Sigmoid colon (tissue), 6 donors: ENCODE measurements at regions not wholly inside any gene's neighbourhood (a gene's known extent, or its start where the extent isn't known, plus 50 kb on each side); places are given as distances from the start of the nearest gene placed in this dataset.

ENCODE experiments used
- DNase-seq: peaks from one replicate; pipeline ENCODE4 v3.0.0-alpha.2; 2019
- H3K27ac ChIP-seq, 4 donors: fragments of 200-600 bp; sonication (generic); one replicate each; pipeline ENCODE4 v1.5.1; 2016 to 2019; ENCODE audit warnings: mild to moderate bottlenecking in 1 of 4
- H3K27me3 ChIP-seq, 3 donors: fragments of 200-600 bp; sonication (generic); one replicate each; pipeline ENCODE4 v1.5.1; 2019; ENCODE audit warnings: mild to moderate bottlenecking in 1 of 3
- H3K36me3 ChIP-seq, 4 donors: fragments of 200-600 bp; sonication (generic); one replicate each; pipeline ENCODE4 v1.5.1; 2016 to 2019
- H3K4me1 ChIP-seq, 4 donors: fragments of 200-600 bp; sonication (generic); one replicate each; pipeline ENCODE4 v1.5.1; 2017 to 2019
- H3K4me3 ChIP-seq, 4 donors: fragments of 200-600 bp; sonication (generic); one replicate each; pipeline ENCODE4 v1.5.1; 2017 to 2019; ENCODE audit warnings: mild to moderate bottlenecking in 2 of 4, moderate library complexity in 1 of 4
- H3K9me3 ChIP-seq, 4 donors: fragments of 200-600 bp in 3 of 4; sonication (generic) in 3 of 4; one replicate each; pipeline versions ENCODE4 v1.5.1 to v1.6.1; 2013 to 2019
- EP300 ChIP-seq, 4 donors: sonication (generic); formaldehyde crosslinking; IDR thresholded peaks; one replicate each; pipeline ENCODE4 v1.6.1; 2017; ENCODE audit warnings: antibody characterized with exemption in 4 of 4
- POLR2A ChIP-seq, 2 donors: fragments of 450-650 bp; IDR thresholded peaks; one replicate each; pipeline ENCODE4 v1.6.1; 2016; ENCODE audit warnings: antibody characterized with exemption in 2 of 2, mild to moderate bottlenecking in 2 of 2, moderate library complexity in 2 of 2
- POLR2AphosphoS5 ChIP-seq, 4 donors: sonication (generic); formaldehyde crosslinking; IDR thresholded peaks; one replicate each; pipeline ENCODE4 v1.6.1; 2017; ENCODE audit warnings: antibody characterized with exemption in 4 of 4
- WGBS, 2 donors: extraction: QIAGEN DNeasy Blood & Tissue Kit; methylation state at CpG; one replicate each; pipeline ENCODE4 v1.1.7; 2013; 5-methylcytosine and 5-hydroxymethylcytosine counted together
- intact Hi-C: fragments of 100-400 bp; cut with DNase I; formaldehyde crosslinking; loops from one replicate; pipeline ENCODE4 v1.15.1; 2023
- TF ChIP-seq, protein P1 (sequence below), 4 experiments: fragments of 450-650 bp in 3 of 4; fragments of 200-600 bp in 1 of 4; IDR thresholded peaks; one replicate each; pipeline ENCODE4 v1.5.1; 2016 to 2019; ENCODE audit warnings: antibody characterized with exemption in 4 of 4, mild to moderate bottlenecking in 3 of 4, moderate library complexity in 2 of 4
- donor health status: healthy with polysubstance abuse.
- donor health status: healthy.

DNA sequence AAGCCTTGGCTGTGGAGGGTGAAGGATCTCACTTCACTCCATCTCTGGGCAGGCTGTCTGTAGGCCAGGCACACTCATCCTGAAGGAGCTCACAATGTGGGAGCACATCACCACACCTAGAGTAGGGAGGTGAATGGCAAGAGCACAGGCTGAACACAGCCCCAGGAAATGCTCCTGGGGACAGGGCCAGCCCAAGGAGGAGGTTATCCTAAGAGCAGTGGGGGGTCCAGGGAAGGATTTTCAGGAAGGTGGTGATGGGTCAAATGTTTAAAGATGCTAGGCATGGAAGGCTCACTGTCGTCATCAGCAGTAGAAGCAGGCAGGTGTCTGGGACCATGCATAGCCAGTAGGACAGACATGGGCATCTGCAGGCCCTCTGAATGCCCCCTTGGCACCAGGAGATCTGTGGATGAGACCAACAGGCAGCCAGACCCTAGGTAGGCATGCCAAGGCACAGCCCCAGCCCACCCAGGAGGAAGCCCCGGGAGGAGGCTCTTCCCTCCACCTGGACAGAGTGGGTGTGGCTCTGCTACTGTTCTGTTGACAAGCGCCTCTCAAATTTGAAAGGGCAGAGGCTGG, 91.7 kb upstream of the RAB6C start:
- H3K4me3 ChIP-seq: no peak overlapping the region
- WGBS, 2 donors: 54 to 78% methylated on average over 3 of the region's 3 CpGs

DNA sequence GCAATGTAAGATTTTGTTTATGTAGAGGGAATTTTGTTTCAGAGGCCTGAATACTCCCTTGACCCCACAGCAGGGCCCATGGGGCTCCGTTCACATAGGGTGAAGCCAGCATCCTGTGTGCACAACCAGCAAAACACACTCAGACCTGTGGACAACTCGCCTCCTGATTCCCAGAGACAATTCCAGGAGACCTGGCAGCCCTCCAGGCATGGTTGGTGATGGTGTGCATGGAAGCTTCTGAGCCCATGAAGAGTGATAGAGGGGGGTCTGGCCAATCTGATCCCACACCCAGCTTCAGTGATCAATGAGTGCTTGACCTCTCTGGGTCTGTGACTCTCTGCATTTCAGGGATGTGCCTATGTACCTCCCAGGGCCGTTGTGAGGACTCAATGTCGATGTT, 91.0 kb upstream of the RAB6C start:
- TF ChIP-seq EP300 (IDR thresholded peaks at IDR 0.05) (no peak), POLR2AphosphoS5 (IDR thresholded peaks at IDR 0.05) (no peak), POLR2A (IDR thresholded peaks at IDR 0.05) (no peak)
- TF ChIP-seq, protein P1, sequence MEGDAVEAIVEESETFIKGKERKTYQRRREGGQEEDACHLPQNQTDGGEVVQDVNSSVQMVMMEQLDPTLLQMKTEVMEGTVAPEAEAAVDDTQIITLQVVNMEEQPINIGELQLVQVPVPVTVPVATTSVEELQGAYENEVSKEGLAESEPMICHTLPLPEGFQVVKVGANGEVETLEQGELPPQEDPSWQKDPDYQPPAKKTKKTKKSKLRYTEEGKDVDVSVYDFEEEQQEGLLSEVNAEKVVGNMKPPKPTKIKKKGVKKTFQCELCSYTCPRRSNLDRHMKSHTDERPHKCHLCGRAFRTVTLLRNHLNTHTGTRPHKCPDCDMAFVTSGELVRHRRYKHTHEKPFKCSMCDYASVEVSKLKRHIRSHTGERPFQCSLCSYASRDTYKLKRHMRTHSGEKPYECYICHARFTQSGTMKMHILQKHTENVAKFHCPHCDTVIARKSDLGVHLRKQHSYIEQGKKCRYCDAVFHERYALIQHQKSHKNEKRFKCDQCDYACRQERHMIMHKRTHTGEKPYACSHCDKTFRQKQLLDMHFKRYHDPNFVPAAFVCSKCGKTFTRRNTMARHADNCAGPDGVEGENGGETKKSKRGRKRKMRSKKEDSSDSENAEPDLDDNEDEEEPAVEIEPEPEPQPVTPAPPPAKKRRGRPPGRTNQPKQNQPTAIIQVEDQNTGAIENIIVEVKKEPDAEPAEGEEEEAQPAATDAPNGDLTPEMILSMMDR (IDR thresholded peaks at IDR 0.05): no peak
- H3K27me3 ChIP-seq: no peaks in the 10 kb centered on the region
- no peaks in the 10 kb centered on the region for H3K36me3 ChIP-seq
- H3K27ac ChIP-seq: no peak overlapping the region
- intact Hi-C loops: no loop called here
- no peaks in the 10 kb centered on the region for H3K9me3 ChIP-seq
- no peaks in the 10 kb centered on the region for H3K4me1 ChIP-seq
- DNase-seq: no peak
- WGBS, 2 donors: 54 to 82% methylated on average over 4 of the region's 4 CpGs
- H3K4me3 ChIP-seq: no peak overlapping the region

More for the DNA sequence above, 91.7 kb upstream of the RAB6C start:
- Histone ChIP-seq H3K27me3 (no peaks in the 10 kb centered on the region), H3K4me1 (no peaks in the 10 kb centered on the region), H3K36me3 (no peaks in the 10 kb centered on the region), H3K27ac (no peak overlapping the region), H3K9me3 (no peaks in the 10 kb centered on the region)
- TF ChIP-seq, protein P1 (IDR thresholded peaks at IDR 0.05): no peak
- TF ChIP-seq EP300 (IDR thresholded peaks at IDR 0.05) (no peak), POLR2AphosphoS5 (IDR thresholded peaks at IDR 0.05) (no peak), POLR2A (IDR thresholded peaks at IDR 0.05) (no peak)
- intact Hi-C loops: no loop called here
- no peak for DNase-seq

- no peak for TF ChIP-seq POLR2A (IDR thresholded peaks at IDR 0.05)
- TF ChIP-seq, protein P1 (IDR thresholded peaks at IDR 0.05): no peak
- TF ChIP-seq POLR2AphosphoS5 (IDR thresholded peaks at IDR 0.05): no peak
- TF ChIP-seq EP300 (IDR thresholded peaks at IDR 0.05): no peak
- DNase-seq: no peak
- Histone ChIP-seq H3K9me3 (no peaks in the 10 kb centered on the region), H3K4me3 (no peak overlapping the region), H3K36me3 (no peaks in the 10 kb centered on the region), H3K27me3 (no peaks in the 10 kb centered on the region), H3K27ac (no peak overlapping the region), H3K4me1 (no peaks in the 10 kb centered on the region)
- intact Hi-C loops: no loop called here
- 65 to 74% methylated on average over 2 of the region's 2 CpGs for WGBS, 2 donors
Observed at GRCh38 chr2:129888896-129889295, 90.6 kb upstream of the RAB6C start.

DNA sequence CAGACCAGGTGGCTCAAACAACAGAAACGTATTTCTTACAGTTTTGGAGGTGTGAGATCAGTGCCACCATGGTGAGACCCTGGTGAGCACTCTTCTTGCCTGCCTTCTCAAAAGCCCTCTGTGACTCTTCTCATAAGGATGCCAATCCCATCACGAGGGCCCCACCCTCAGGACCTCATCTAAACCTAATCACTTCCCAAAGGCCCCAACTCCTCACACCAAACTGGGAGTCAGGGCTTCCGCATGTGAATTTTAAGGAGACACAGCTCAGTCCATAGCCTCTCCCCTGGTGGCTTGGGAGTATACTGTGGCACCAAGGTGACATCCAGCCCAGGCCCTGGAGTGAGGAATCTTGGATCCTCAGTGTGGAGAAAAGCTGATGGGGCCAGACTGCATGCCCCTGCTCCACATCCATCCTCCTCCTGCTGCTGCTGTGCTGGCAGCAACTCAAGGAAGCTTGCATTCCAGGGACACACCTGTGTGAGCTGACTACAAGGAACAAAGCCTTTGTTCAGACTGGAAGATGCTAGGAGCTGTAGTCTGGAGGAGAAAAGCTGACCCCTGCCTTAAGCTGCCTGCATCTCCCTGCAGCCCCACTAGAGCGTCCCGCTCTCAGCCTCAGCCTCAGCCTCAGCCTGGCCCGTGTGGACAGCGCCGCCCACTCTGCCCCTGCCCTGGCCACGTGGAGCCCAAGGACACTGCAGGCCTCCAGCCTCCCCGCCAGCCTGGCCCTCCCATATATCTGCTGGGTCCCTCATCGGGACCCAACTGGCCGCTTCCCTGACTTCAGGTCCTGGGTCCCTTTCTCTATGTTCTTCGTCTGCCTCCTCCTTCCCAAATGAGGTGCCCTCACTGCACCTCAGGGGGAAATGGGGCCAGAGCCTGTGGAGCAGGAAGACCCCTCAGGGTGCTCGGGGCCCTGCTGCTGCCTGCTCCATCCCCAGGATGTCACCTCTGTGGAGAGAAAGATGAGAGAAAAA, 87.8 kb upstream of the RAB6C start:
- Histone ChIP-seq H3K27me3 (peaks cover 0 to 7% (median 0%) of the 10 kb centered on the region in 3 donors), H3K27ac (no peak overlapping the region), H3K36me3 (no peaks in the 10 kb centered on the region), H3K4me1 (no peaks in the 10 kb centered on the region), H3K4me3 (no peak overlapping the region), H3K9me3 (no peaks in the 10 kb centered on the region)
- WGBS, 2 donors: 65 to 75% methylated on average over 14 of the region's 14 CpGs
- intact Hi-C loops: no loop called here
- TF ChIP-seq POLR2AphosphoS5 (IDR thresholded peaks at IDR 0.05) (no peak), EP300 (IDR thresholded peaks at IDR 0.05) (no peak), POLR2A (IDR thresholded peaks at IDR 0.05) (no peak)
- TF ChIP-seq, protein P1 (IDR thresholded peaks at IDR 0.05): no peak
- DNase-seq: peak; percentile 19
